Stimulated activated naive CD4-positive, alpha-beta T cell treated with Interleukin-2 at 50 U/mL for 16 hours (primary cell): ENCODE measurements at regions not wholly inside any gene's neighbourhood (a gene's known extent, or its start where the extent isn't known, plus 50 kb on each side); places are given as distances from the start of the nearest gene placed in this dataset.
"Not testable (repeated sequence)": the region's sequence is repeated elsewhere in the genome, so short reads cannot be mapped to it uniquely, and the experiment has no call there.

Experiments
- DNase-seq: peaks from one replicate; lab custom pipeline; 2025; lab: John Stamatoyannopoulos, UW

DNA sequence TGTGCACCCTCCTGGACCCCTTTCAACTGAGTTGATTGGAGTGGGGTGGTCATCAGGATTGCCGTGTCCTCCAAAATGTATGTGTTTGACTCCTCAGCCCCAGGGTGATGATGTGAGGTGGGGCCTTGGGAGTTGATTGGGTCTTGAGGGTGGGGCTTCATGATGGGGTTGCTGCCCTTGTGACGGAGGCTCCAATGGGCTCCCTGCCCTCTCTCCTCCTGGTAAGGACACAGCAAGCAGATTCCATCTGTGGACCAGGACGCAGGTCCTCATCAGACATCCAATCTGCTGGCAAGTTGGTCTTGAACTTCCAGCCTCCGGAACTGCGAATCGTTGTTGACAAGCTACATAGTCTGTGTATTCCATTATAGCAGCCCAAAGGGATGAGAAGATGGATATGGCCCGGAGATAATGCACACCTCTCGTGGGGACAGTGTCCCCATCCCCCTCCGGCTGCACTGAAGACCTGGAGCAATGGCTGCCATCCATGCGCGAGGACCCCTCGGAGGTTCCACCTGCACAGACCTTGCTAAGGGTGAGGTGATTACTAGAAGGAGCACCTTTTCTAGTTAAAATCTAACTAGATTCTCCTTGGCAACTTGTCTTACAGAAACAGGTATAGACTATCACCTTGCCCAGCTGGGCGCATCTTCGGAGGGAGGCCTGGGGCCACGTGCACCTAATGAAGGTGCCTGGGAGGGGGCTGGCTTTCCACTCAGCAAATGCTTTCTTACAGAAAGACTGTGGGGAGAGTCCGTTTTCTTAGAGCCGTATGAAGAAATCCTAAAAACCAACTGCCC is 75.7 kb upstream of the IRX4 start:
- DNase-seq: no peak

DNA sequence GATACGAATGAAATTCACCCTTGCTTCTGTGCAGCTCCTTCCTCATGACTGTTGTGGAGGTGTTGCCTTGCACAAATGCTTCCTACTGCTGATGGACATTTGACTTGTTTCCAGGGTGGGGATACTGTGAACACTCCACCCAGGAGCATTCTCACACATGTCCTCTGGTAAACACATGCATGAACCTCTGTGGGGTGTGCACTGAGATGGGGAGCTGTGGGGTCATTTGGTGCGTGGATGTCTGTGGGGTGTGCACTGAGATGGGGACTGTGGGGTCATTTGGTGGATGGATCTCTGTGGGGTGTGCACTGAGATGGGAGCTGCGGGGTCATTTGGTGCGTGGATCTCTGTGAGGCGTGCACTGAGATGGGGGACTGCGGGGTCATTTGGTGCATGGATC is 72.9 kb upstream of the IRX4 start:
- DNase-seq: no peak

DNA sequence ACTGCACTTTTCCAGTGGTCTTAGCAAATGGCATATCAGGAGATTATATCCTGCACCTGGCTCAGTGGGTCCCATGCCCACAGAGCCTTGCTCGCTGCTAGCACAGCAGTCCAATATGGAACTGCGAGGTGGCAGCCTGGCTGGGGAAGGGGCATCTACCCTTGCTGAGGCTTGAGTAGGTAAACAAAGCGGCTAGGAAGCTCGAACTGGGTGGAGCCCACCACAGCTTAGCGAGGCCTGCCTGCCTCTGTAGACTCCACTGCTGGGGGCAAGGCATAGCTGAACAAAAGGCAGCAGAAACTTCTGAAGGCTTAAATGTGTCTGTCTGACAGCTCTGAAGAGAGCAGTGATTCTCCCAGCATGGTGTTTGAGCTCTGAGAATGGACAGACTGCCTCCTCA is 71.0 kb upstream of the IRX4 start:
- DNase-seq: not testable (repeated sequence)

DNA sequence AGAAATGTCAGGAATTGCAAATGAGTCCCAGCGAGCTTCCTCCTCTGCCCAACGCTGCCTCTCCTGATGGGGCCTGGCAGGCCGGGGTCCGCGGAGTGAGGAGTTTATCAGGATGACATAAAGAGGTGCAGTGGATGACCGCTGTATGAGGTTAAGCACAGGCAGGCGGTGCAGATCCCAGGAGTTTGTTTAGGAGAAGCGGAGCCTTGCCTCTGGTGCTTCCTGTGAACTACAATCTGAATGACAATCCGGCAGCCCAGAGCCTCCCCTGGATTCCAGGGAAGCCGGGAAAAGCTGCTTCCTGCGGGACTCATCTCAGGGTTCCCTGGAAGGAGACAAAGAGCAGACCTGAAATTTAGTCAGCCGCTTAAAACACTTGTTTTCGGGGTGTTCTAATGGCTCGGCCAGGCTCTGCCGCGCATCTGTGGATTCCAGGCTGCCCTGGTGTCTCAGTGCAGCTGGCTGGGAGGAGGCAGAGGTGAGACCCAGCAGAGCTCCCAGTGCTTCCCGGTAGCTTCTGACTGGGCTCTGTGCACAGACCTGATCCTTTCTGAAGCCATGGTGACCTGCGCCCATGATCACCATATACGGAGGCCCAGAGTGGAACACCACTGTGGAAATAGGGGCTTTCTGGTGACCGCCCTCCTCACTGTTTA is 69.8 kb upstream of the IRX4 start:
- DNase-seq: no peak

DNA sequence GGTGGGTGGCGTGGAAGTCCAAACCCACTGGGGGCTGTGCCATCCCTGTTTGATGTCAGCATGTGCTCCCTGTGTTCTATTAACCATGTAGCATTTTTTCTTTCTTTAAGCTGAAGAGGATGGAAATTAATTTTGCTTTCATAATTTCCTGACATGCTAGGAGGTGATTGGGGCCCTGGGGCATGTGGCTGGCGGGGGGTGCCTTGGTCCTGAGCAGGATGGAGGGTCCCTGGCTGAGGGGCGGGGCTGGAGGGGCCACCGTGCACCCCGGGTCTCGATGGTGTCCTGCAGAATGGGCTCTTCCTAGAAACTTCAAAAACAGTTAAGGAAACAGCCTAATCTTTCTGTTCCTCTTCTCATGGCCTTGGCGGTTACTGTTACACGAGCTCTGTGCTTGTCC is 69.3 kb upstream of the IRX4 start:
- DNase-seq: no peak

DNA sequence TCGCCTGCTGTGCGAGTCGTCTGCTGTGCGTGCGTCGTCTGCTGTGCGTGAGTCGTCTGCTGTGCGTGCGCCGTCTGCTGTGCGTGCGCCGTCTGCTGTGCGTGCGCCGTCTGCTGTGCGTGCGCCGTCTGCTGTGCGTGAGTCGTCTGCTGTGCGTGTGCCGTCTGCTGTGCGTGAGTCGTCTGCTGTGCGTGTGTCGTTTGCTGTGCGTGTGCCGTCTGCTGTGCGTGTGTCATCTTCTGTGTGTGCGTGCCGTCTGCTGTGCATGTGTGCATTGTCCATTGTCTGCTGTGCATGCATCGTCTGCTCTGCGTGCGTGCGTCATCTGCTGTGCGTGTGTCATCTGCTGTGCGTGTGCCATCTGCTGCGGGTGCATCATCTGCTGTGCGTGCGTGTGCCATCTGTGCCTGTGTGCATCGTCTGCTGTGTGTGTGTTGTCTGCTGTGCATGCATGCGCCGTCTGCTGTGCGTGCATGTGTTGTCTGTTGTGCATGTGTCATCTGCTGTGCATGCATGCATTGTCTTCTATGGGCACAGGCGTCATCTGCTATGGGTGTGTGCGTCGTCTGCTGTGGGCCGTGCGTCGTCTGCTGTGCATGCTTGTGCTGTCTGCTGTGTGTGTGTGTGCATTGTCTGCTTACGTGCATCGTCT is 68.6 kb upstream of the IRX4 start:
- DNase-seq: no peak

DNA sequence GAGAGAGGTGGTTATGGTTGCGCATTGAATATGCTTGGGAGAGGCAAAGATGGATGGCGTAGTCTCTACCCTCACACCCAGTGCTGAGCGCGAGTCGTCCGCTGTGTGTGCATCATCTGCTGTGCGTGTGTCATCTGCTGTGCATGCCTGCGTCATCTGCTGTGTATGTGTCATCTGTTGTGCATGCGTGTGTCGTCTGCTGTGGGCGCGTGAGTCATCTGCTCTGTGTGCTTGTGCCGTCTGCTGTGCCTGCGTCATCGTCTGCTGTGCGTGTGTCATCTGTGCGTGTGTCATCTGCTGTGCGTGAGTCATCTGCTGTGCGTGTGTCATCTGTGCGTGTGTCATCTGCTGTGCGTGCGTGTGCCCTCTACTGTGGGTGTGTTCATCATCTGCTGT is 68.0 kb upstream of the IRX4 start:
- no peak for DNase-seq

DNA sequence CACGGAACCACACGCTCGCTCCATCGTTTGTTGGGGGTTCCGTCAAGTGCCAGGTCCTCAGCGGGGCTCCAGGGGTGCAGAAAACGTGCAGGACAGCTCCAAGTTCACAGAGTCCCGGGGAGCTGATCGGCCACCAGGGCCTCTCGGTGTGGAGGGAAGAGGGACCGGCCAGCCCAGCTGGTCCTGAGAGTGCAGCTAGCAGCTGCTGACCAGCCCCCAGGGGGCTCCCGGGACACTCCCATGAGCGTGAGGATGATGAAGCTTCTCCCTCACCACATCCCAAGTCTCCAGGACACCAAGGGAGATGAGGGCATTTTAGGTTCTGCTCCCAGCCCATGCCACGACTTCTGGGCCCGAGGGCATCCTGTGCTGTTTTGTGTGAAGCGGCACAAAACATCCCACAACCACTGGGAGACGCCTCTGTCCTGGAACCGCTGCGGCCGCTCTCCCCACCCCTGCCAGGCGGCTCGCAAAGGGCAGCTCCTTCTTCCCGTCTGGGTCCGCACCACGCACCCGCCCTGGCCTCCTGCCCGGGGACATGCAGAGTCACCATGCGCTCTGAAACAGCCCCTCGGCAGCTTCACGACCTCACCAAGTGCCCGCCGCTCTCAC is 67.5 kb upstream of the IRX4 start:
- no peak for DNase-seq

DNA sequence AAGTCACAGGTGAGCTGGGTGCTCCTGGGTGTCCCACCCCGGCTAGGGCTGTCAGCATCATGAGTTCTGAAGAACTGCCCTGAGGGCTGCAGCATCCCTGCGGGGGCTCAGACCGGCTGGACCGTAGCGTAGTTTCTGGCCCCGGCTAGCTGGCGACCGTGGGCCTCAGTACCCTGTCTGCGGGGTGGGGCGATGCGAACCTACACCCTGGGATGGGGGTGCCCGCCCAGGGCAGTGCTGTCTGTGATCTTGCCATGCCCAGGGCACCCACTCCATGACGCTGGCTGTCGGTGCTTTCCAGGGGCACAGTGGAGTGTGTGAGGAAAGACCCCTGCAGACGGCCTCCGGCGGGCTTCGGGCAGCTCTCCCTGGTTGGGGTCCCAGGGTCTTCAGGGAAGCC is 66.5 kb upstream of the IRX4 start:
- DNase-seq: no peak

DNA sequence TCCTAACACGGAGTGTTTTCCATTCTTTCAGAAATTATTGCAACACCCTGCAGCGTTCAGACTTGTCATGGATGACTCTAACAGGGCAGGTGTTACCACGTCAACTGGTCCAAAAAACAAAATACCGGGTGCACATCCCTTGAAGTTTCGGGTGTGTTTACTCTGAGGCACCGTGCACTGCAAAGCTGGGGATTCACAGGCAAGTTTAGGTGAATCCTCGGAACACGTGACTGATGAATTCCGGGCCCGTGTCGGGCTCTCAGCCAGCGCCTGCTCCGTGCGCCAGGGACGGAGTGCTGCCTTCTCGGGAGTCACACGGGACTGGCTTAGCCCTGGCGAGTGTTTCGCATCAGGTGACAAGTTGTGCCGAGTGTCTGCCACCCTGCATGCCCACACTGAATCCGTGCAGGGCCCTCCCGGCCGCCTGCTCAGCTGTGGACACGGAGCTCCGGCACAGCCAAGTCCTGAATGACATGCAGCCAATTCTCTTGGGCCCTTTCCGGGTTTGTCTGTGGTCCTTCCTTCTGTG is 66.0 kb upstream of the IRX4 start:
- no peak for DNase-seq

DNA sequence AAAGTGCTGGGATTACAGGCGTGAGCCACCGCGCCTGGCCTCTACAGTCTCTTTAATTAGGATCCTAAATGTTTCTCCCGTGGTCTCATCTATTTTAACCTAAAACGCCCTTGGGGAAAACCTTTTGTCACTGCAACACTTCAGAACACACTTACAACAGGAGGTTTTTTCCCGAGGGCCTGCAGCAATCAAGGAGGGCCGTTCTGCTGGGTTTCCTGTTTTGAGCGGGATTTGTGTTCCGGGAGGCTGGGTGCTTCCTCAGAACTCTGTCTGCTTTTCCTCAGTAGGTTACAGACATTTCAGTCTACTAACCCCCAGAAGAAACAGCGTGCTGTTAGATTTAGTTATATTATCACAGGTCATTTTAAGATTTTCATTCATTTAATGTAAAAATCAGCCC is 65.4 kb upstream of the IRX4 start:
- no peak for DNase-seq

- DNase-seq: no peak
Measured at GRCh38 chr5:1946776-1947175, 64.1 kb upstream of the IRX4 start.

GRCh38 chr5:1946122-1946677 is 63.5 kb upstream of the IRX4 start:
- DNase-seq: no peak

DNA sequence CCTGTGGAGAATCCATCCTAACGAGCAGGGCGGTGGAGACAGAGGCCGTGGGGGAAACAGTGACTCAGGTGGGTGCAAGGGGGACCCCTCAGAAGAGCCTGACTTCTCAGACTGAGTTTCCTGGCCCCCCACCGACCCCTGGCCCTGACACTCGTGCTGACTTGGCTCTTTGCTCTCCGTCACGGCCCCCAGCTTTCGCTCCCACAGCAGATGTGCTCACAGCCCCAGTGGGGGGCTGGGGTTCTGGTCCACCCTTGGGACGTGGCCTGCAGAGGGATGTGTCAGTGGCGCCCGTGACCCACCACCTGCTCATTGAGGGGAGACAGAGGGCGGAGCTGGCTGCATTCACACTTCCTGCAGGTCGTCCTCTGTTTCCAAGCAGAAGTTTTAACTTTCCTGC is 62.9 kb upstream of the IRX4 start:
- no peak for DNase-seq

DNA sequence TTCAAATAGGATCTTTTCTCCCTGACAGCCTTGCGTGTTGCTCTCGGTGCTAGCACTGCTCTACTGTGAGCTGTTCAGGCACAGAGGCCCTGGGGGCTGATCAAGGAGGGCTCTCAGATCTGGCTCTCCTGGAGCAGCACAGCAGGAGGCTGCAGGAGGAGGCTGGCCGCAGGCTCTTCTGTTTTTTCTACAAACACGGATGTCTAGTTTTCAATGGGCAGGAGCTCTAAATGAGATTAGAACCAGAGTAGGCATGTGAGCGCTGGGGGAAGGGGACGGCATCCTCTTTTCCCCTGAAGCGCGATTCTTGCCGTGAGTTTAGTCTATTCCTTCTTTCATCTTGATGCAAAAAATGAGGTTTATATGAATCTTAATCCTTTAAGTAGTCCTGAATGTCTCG is 61.7 kb upstream of the IRX4 start:
- DNase-seq: no peak

GRCh38 chr5:1943481-1943880 is 60.8 kb upstream of the IRX4 start:
- no peak for DNase-seq

DNA sequence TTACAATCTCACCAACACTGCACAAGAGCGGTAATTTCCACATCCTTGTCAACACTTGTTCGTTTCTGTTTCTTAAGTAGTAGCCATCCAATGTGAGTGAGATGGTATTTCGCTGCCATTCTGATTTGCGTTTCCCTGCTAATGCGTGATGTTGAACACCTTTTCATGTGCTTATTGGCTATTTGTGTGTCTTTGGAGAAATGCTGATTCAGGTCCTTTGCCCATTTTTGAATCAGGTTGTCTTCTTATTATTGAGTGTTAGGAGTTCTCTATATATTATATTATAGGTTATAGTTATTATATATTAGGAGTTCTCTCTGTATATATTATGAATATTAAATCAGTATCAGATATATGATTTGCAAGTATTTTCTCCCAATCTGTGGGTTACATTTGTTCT is 59.9 kb upstream of the IRX4 start:
- DNase-seq: no peak

- DNase-seq: no peak
Measured at GRCh38 chr5:1942158-1942557, 59.4 kb upstream of the IRX4 start.

DNA sequence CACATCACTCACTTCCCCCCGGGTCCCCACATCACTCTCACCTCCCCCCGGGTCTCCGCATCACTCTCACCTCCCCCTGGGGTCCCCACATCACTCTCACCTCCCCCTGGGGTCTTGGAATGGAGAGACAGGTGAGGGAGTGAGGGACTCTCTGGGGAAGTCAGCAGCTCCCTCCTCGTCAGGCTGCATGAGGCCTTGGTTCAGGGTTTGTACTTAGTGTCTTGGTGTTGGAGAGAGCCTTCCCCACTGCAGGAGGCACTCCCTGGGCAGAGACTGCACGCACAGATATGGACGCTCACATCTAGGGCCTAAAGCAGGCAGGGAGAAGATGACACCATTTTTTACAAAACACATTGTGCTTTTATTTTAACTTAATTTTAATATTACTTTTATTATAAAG is 56.5 kb upstream of the IRX4 start:
- no peak for DNase-seq

DNA sequence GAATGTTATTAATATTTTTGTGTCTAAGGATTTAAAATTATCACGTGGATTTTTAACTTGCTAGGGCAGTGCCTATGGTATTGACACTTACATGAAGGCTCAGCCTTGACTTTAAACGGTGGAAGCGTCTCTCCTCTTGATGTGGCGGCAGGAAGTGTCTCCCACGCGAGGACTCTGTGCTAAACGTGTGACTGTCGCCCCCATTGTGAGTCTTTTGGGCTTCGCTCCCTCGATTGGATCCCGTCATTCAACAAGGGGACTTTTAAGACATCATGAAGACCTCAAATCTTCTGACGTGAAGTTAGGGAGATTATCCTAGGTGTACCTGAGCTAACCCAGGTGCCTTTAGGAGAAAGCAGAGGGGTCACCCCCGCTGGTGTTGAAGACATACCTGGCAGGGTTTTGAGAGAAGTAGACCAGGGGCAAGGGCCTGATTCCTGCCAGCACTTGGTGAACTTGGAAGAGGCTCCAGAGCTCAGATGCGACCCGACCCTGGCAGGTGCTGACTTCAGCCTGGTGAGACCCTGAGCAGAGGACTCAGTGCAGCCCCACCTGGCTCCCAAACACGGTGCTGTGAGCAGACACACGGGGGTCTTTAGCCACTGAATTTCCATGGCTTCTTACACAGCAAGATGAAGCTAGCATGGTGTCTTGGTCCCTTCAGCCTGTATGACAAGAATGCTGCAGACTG is 55.7 kb upstream of the IRX4 start:
- DNase-seq: no peak

DNA sequence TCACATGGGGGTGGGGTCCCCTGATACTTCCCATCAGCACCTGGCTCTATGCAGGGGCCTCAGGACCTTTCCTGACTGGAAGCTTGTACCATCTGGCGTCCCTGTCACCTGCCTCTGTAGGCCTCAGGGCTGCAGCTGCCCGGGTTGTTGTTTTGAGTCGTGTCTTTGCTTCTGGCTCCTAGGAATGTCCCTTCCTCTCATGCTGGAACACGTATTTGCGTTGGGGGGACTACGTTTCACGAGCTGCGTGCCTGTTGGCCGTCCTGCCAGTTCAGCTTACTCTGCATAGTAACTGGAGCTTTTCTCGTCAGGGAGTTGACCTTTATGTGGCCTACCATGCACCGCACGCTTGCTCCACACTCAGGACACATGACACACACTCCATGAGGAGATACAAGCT is 54.9 kb upstream of the IRX4 start:
- no peak for DNase-seq

DNA sequence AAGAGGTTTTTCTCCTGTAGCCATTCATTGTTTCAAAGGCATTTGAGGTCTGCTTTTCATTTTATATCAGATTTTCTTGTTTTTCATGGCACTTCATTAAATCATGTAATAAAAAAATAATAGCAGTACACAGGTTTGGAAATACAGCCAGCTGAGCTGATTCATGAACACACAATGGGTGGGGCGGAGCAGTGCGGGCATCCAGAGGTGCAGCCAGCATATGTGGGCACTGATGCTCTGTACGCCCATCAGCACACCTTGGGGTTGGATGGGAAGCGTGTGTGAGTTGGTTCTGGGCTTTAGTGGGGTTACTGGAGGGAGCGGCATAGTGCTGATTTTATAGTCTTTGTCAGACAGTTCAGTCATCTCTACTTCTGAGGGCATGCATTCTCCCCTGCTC is 54.2 kb upstream of the IRX4 start:
- no peak for DNase-seq
